OCI-LY3 (cell line): ENCODE measurements at regions not wholly inside any gene's neighbourhood (a gene's known extent, or its start where the extent isn't known, plus 50 kb on each side); places are given as distances from the start of the nearest gene placed in this dataset.
A peak's percentile ranks its signal among the peaks of the same experiment; 100 is the strongest.

Source experiments
- H2AFZ ChIP-seq: fragments of 200-600, 300-600 bp; shearing (Covaris generic); 2 replicates; pipeline ENCODE4 v1.6.0; 2014; ENCODE audit warnings: antibody characterized with exemption, low read depth, low read length
- H3K27ac ChIP-seq: fragments of 200-600, 300-600 bp; sonication (generic); 2 replicates; pipeline ENCODE4 v1.5.1; 2014; ENCODE audit warnings: mild to moderate bottlenecking, low read length, moderate library complexity, mixed read lengths
- H3K27me3 ChIP-seq: fragments of 200-600, 300-600 bp; sonication (generic); 2 replicates; pipeline ENCODE4 v1.6.1; 2014; ENCODE audit warnings: low read depth, low read length, mixed read lengths
- H3K36me3 ChIP-seq: fragments of 200-600, 300-600 bp; sonication (generic); replicated peaks from 2 replicates; pipeline ENCODE3; 2014; ENCODE audit warnings: low read depth, low read length, mixed read lengths
- H3K4me1 ChIP-seq: fragments of 300-600, 200-600 bp; sonication (generic); 2 replicates; pipeline ENCODE4 v1.6.1; 2014; ENCODE audit warnings: low read length, mixed read lengths
- H3K4me2 ChIP-seq: fragments of 200-600, 300-600 bp; sonication (generic); 2 replicates; pipeline ENCODE4 v1.6.1; 2014; ENCODE audit warnings: low read length, mixed read lengths
- H3K4me3 ChIP-seq: fragments of 300-600, 200-600 bp; sonication (generic); 2 replicates; pipeline ENCODE4 v1.5.1; 2014; ENCODE audit warnings: antibody characterized with exemption, mild to moderate bottlenecking, low read length, moderate library complexity
- H3K79me2 ChIP-seq: fragments of 300-600, 200-600 bp; shearing (Covaris generic); 2 replicates; pipeline ENCODE4 v1.6.1; 2014; ENCODE audit warnings: mild to moderate bottlenecking, low read length, mixed read lengths
- H3K9ac ChIP-seq: fragments of 300-600, 200-600 bp; shearing (Covaris generic); 2 replicates; pipeline ENCODE4 v1.6.0; 2014; ENCODE audit warnings: mild to moderate bottlenecking, low read length, moderate library complexity
- H3K9me3 ChIP-seq: fragments of 200-600, 300-600 bp; shearing (Covaris generic); 2 replicates; pipeline ENCODE4 v1.6.1; 2014; ENCODE audit warnings: low read length, mixed read lengths; ENCODE audit not compliant: insufficient read depth
- H4K20me1 ChIP-seq: fragments of 200-600, 300-600 bp; sonication (generic); 2 replicates; pipeline ENCODE4 v1.6.1; 2016; ENCODE audit warnings: low read length, mixed read lengths; ENCODE audit not compliant: insufficient read depth
- EZH2phosphoT487 ChIP-seq: fragments of 200-600 bp; shearing (Covaris generic); IDR thresholded peaks from 2 replicates; pipeline ENCODE4 v1.6.1; 2018; ENCODE audit warnings: antibody characterized with exemption, mixed run types, low read depth
- TF ChIP-seq, protein P1 (sequence below): fragments of 200-600, 300-600 bp; sonication (generic); IDR thresholded peaks from 2 replicates; pipeline ENCODE4 v1.5.1; 2014; ENCODE audit warnings: antibody characterized with exemption, low read length, low read depth

DNA sequence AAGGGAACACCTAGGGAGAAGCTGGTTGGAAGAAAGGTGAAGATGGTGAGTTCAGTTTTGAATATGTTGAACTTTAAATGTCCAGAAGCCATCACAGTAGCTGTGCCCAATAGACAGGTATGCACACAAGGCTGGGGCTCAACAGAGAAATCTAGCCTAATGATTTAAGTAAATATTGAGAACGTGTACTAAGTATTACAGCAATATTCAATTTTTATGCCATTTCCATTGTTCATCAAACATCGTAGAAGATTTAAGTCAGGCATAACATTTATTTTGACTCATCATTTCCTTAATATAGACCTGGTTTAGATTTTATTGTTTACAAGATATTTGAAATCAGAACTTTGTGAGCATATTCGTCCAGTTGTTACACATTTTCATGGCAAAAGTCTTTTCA lies 116.4 kb downstream of the HPGD start:
- H3K9ac ChIP-seq, result no peak overlapping the region
- no peaks in the 10 kb centered on the region for H3K4me1 ChIP-seq
- H4K20me1 ChIP-seq, result no peaks in the 10 kb centered on the region
- no peaks in the 10 kb centered on the region for H3K9me3 ChIP-seq
- H3K27ac ChIP-seq, result no peak overlapping the region
- H3K27me3 ChIP-seq, result no peaks in the 10 kb centered on the region
- no peak overlapping the region for H2AFZ ChIP-seq
- TF ChIP-seq, protein P1, sequence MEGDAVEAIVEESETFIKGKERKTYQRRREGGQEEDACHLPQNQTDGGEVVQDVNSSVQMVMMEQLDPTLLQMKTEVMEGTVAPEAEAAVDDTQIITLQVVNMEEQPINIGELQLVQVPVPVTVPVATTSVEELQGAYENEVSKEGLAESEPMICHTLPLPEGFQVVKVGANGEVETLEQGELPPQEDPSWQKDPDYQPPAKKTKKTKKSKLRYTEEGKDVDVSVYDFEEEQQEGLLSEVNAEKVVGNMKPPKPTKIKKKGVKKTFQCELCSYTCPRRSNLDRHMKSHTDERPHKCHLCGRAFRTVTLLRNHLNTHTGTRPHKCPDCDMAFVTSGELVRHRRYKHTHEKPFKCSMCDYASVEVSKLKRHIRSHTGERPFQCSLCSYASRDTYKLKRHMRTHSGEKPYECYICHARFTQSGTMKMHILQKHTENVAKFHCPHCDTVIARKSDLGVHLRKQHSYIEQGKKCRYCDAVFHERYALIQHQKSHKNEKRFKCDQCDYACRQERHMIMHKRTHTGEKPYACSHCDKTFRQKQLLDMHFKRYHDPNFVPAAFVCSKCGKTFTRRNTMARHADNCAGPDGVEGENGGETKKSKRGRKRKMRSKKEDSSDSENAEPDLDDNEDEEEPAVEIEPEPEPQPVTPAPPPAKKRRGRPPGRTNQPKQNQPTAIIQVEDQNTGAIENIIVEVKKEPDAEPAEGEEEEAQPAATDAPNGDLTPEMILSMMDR, result no peak
- TF ChIP-seq EZH2phosphoT487, result no peak
- no peaks in the 10 kb centered on the region for H3K36me3 ChIP-seq
- H3K4me3 ChIP-seq, result no peak overlapping the region
- no peaks in the 10 kb centered on the region for H3K79me2 ChIP-seq
- H3K4me2 ChIP-seq, result no peak overlapping the region

DNA sequence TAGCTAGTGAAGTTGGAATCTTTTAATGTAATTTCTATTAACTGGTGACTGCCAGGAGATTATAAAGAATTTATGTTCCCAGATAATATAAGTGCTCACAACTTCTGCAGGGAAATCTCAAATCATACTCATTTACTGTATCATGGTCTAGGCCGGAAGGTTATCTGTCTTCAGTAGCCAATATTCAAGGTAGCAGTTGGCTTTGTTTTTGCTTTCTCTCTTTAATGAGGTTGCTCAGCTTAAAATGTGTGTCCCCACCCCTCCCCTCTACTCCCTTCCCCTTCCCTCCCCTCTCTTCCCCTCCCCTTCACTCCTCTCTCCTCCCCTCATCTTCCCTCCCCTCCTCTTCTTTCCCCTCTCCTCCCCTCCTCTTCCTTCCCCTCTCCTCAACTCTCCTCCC lies 117.6 kb downstream of the HPGD start:
- Histone ChIP-seq H3K79me2 (no peaks in the 10 kb centered on the region), H4K20me1 (no peaks in the 10 kb centered on the region), H3K4me1 (no peaks in the 10 kb centered on the region), H3K36me3 (no peaks in the 10 kb centered on the region), H3K9ac (no peak overlapping the region), H3K4me2 (no peak overlapping the region), H3K4me3 (no peak overlapping the region), H3K27ac (no peak overlapping the region), H3K9me3 (no peaks in the 10 kb centered on the region), H3K27me3 (no peaks in the 10 kb centered on the region), H2AFZ (no peak overlapping the region)
- TF ChIP-seq, protein P1, result no peak
- TF ChIP-seq EZH2phosphoT487, result no peak

DNA sequence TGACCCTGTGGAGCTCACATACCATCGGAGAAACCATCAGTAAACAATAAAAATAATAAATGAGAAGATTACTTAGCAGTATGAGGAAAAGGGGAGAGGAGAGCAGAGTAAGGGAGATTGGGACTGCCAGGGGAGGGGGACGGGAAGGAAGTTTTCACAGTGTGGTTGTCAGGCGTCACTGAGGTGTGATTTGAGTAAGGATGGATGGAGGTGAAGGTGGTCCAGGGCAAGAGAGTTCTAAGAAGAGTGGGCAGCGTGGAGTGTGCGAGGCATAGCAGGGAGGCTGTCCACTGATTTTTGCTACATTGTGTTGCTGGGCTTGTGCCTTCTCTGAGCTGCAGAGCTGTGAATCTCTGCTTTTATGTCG lies 119.1 kb downstream of the HPGD start:
- no peak overlapping the region for H2AFZ ChIP-seq
- TF ChIP-seq EZH2phosphoT487, result no peak
- no peak overlapping the region for H3K27ac ChIP-seq
- H3K4me3 ChIP-seq, result no peak overlapping the region
- no peaks in the 10 kb centered on the region for H3K79me2 ChIP-seq
- no peaks in the 10 kb centered on the region for H3K4me1 ChIP-seq
- no peaks in the 10 kb centered on the region for H3K27me3 ChIP-seq
- H3K4me2 ChIP-seq, result 0 out of 2 replicates have a peak overlapping the region, but pooled peaks have one; percentile 13
- H3K9ac ChIP-seq, result no peak overlapping the region
- no peaks in the 10 kb centered on the region for H4K20me1 ChIP-seq
- H3K36me3 ChIP-seq, result no peaks in the 10 kb centered on the region
- H3K9me3 ChIP-seq, result no peaks in the 10 kb centered on the region; the same call in 1 of the 2 replicates

DNA sequence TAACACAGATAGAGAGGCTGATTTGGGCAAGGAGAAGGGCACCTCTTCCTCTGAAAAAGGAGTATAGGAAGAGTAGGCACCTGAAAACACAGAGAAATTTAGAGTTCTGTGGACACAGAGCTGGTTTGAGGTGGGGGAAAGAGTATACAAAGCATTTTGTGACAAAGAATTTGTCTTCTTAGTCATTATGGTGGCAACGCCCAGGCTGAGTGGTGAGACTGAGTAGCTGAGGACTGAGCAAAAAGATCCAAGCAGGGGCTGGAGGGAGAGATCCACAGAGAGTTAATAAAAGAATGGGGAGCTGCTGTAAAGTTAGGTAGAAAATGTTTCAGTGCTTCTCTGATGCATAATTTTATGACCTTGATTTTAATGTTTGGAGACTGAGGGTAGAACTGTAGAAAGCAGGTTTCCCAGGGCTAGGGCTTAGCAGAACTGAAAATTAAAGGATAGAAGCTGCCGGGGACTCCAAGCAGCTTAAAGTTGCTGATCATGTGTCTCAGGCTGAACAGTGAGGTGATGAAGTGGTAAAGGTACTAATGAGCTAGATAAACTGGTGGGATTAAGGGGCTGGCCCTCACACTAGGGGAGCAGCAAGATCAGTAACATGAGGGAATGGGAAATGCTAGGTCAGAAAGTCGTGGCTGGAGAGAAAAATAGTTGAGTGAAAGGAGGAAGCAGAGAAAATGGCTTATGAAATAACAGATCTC lies 118.9 kb downstream of the CEP44 start:
- Histone ChIP-seq H3K4me1 (no peaks in the 10 kb centered on the region), H3K9ac (no peak overlapping the region), H4K20me1 (no peaks in the 10 kb centered on the region), H3K79me2 (no peaks in the 10 kb centered on the region), H3K27ac (no peak overlapping the region), H3K4me3 (no peak overlapping the region), H3K9me3 (no peaks in the 10 kb centered on the region; the same call in 1 of the 2 replicates), H3K36me3 (no peaks in the 10 kb centered on the region), H3K4me2 (0 out of 2 replicates have a peak overlapping the region, but pooled peaks have one; percentile 13), H3K27me3 (no peaks in the 10 kb centered on the region), H2AFZ (no peak overlapping the region)
- TF ChIP-seq, protein P1, result no peak
- TF ChIP-seq EZH2phosphoT487, result no peak
